ENCODE measurements at regions not wholly inside any gene's neighbourhood (a gene's known extent, or its start where the extent isn't known, plus 50 kb on each side); places are given as distances from the start of the nearest gene placed in this dataset.
"Not testable (repeated sequence)": the region's sequence is repeated elsewhere in the genome, so short reads cannot be mapped to it uniquely, and the experiment has no call there.

DNA sequence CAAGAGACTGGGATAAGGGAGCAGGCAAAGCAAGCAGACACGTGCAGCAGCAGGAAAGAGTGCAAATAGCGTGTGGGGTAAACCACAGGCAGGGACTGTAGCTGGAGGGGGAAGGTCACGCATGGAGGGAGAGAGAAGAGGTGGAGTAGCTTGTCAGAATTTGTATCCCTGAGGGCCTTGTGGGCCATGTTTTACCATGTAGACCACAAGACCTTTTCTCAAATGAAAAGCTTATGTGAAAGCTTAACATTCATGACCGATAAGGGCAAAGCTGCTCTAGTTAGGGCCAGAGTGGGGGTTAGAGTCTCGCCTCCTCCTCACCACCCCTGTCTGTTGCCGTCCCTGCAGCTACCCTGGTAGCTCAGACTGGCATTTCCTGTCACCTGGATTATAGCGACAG lies 152.9 kb upstream of the E2F7 start (continued):
- no peak for TF ChIP-seq TAF1 (IDR thresholded peaks at IDR 0.05; ENCODE audit: borderline replicate concordance, low read depth, low read length)
- no peak for TF ChIP-seq RXRA (IDR thresholded peaks at IDR 0.05; ENCODE audit: borderline replicate concordance, low read depth)

DNA sequence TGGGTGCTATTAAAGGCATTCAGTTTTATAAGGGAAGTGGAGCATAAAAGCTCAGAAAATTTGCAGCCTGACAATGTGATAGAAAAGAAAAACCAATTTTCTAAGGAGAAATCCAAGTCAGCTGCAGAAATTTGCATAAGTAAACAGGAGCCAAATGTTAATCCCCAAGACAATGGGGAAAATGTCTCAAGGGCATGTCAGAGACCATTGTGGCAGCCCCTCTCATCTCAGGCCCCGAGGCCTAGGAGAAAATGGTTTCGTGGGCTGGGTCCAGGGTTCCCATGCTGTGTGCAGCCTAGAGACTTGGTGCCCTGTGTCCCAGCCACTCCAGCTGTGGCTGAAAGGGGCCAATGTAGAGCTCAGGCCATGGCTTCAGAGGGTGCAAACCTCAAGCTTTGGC lies 150.8 kb upstream of the E2F7 start:
- POLR2A ChIA-PET; H3K36me3 ChIP-seq (replicated peaks in 1 of 2; ENCODE audit: control insufficient read depth in 1 of 2, insufficient read depth in 2 of 2, low read length in 1 of 2); H3K79me2 ChIP-seq (ENCODE audit: insufficient read depth); CTCF ChIA-PET; H2AFZ ChIP-seq (ENCODE audit: low read depth); H3K4me3 ChIP-seq (ENCODE audit: low read depth in 2 of 2, low read length in 1 of 2); H3K27me3 ChIP-seq (ENCODE audit: insufficient read depth); H3K27ac ChIP-seq (ENCODE audit: low read depth in 2 of 2, low read length in 1 of 2); H3K9ac ChIP-seq; H3K9me3 ChIP-seq; H3K4me2 ChIP-seq; DNase-seq; H4K20me1 ChIP-seq (ENCODE audit: insufficient read depth); H3K9me2 ChIP-seq: not testable (repeated sequence)
- peaks cover 0 to 12% of the 10 kb centered on the region in 2 experiments; a peak in 1 of 4 replicates for H3K4me1 ChIP-seq (ENCODE audit: control insufficient read depth in 1 of 2, insufficient read depth in 2 of 2, low read depth in 1 of 2, low read length in 1 of 2)
- 83% methylated on average over 1 of the region's 2 CpGs for WGBS (ENCODE audit: low lambda C conversion rate)
- H3F3A ChIP-seq (replicated peaks; ENCODE audit: insufficient read depth) = peaks cover 15% of the 10 kb centered on the region

DNA sequence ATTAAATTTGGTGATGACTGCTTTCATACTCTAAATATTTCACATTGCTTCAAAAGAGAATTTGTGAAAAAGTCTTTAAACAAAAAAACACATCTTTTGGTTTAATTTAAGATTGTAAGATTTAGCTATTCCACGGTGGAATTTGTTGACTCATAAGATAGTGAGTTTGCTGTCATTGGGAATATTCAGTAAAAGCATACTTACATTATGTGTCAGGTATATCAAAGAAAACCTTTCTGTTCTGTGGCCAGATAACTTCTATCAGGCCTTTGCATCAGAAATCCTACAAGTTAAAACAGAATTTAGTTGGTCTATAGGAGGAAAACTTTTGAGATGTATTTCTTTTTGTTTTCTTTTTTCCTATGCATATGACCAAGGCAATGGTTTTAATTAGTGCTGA lies 148.8 kb upstream of the E2F7 start:
- DNase-seq = no peak
- Histone ChIP-seq H3F3A (replicated peaks; ENCODE audit: insufficient read depth) (peaks cover 15% of the 10 kb centered on the region), H2AFZ (ENCODE audit: low read depth) (no peak overlapping the region), H3K36me3 (replicated peaks in 1 of 2; ENCODE audit: control insufficient read depth in 1 of 2, insufficient read depth in 2 of 2, low read length in 1 of 2) (no peaks in the 10 kb centered on the region), H3K27me3 (ENCODE audit: insufficient read depth) (no peaks in the 10 kb centered on the region), H3K9me3 (no peaks in the 10 kb centered on the region), H3K4me2 (peak overlapping the region; percentile 51; the same call in 1 of the 2 replicates), H3K9me2 (no peaks in the 10 kb centered on the region), H4K20me1 (ENCODE audit: insufficient read depth) (no peaks in the 10 kb centered on the region), H3K4me1 (ENCODE audit: control insufficient read depth in 1 of 2, insufficient read depth in 2 of 2, low read depth in 1 of 2, low read length in 1 of 2) (peaks cover 0 to 12% of the 10 kb centered on the region in 2 experiments; a peak in 1 of 4 replicates), H3K79me2 (ENCODE audit: insufficient read depth) (no peaks in the 10 kb centered on the region), H3K9ac (no peak overlapping the region; the same call in 1 of the 2 replicates), H3K4me3 (ENCODE audit: low read depth in 2 of 2, low read length in 1 of 2) (no peak overlapping the region), H3K27ac (ENCODE audit: low read depth in 2 of 2, low read length in 1 of 2) (peak overlapping the region; percentile 50 to 68; a peak in 3 of 4 replicates)
- CTCF ChIA-PET = no interaction called here
- TF ChIP-seq, protein P1, sequence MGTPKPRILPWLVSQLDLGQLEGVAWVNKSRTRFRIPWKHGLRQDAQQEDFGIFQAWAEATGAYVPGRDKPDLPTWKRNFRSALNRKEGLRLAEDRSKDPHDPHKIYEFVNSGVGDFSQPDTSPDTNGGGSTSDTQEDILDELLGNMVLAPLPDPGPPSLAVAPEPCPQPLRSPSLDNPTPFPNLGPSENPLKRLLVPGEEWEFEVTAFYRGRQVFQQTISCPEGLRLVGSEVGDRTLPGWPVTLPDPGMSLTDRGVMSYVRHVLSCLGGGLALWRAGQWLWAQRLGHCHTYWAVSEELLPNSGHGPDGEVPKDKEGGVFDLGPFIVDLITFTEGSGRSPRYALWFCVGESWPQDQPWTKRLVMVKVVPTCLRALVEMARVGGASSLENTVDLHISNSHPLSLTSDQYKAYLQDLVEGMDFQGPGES (IDR thresholded peaks at IDR 0.05; ENCODE audit: low read depth, low read length) = no peak
- TF ChIP-seq NFIC (IDR thresholded peaks at IDR 0.05; ENCODE audit: borderline replicate concordance) (peak; percentile 86), GABPA (IDR thresholded peaks at IDR 0.05; ENCODE audit: low read depth) (no peak), TCF12 (IDR thresholded peaks at IDR 0.05) (peak; percentile 95), TEAD4 (IDR thresholded peaks at IDR 0.05; ENCODE audit: borderline replicate concordance, insufficient read depth) (peak; percentile 98), FOSL2 (IDR thresholded peaks at IDR 0.05; ENCODE audit: borderline replicate concordance, low read depth) (peak; percentile 95), FOXJ3 (CRISPR knock-in tag; IDR thresholded peaks at IDR 0.05) (no peak), JUND (IDR thresholded peaks at IDR 0.05) (peak; percentile 98), MXI1 (IDR thresholded peaks at IDR 0.05; ENCODE audit: low read depth, low read length) (no peak), SIN3A (IDR thresholded peaks at IDR 0.05; ENCODE audit: borderline replicate concordance, low read depth, low read length) (no peak), RCOR1 (IDR thresholded peaks at IDR 0.05; ENCODE audit: low read length) (no peak), CHD2 (IDR thresholded peaks at IDR 0.05; ENCODE audit: low read length, partially characterized antibody) (no peak), POLR2AphosphoS5 (IDR thresholded peaks at IDR 0.05; ENCODE audit: low read depth, low read length) (peak; percentile 68; the same call in 1 of the 2 replicates), EP300 (IDR thresholded peaks at IDR 0.05; ENCODE audit: borderline replicate concordance in 1 of 2, low read depth in 1 of 2, low read length in 1 of 2) (peak in 1 of 2 experiments; percentile 94; a peak in 3 of 4 replicates), YY1 (IDR thresholded peaks at IDR 0.05; ENCODE audit: low read depth) (0 out of 2 replicates have a peak, but pooled peaks have one; percentile 21), MEF2A (IDR thresholded peaks at IDR 0.05; ENCODE audit: borderline replicate concordance, low read depth) (peak; percentile 49; the same call in 1 of the 2 replicates), FOXM1 (IDR thresholded peaks at IDR 0.05; ENCODE audit: low read depth) (peak; percentile 85; the same call in 1 of the 2 replicates)
- TF ChIP-seq, protein P2, sequence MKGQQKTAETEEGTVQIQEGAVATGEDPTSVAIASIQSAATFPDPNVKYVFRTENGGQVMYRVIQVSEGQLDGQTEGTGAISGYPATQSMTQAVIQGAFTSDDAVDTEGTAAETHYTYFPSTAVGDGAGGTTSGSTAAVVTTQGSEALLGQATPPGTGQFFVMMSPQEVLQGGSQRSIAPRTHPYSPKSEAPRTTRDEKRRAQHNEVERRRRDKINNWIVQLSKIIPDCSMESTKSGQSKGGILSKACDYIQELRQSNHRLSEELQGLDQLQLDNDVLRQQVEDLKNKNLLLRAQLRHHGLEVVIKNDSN (IDR thresholded peaks at IDR 0.05; ENCODE audit: borderline replicate concordance, low read depth) = no peak
- TF ChIP-seq, protein P3, sequence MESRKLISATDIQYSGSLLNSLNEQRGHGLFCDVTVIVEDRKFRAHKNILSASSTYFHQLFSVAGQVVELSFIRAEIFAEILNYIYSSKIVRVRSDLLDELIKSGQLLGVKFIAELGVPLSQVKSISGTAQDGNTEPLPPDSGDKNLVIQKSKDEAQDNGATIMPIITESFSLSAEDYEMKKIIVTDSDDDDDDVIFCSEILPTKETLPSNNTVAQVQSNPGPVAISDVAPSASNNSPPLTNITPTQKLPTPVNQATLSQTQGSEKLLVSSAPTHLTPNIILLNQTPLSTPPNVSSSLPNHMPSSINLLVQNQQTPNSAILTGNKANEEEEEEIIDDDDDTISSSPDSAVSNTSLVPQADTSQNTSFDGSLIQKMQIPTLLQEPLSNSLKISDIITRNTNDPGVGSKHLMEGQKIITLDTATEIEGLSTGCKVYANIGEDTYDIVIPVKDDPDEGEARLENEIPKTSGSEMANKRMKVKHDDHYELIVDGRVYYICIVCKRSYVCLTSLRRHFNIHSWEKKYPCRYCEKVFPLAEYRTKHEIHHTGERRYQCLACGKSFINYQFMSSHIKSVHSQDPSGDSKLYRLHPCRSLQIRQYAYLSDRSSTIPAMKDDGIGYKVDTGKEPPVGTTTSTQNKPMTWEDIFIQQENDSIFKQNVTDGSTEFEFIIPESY (IDR thresholded peaks at IDR 0.05; ENCODE audit: borderline replicate concordance, low read depth) = peak; percentile 55; the same call in 1 of the 2 replicates
- TF ChIP-seq, protein P4, sequence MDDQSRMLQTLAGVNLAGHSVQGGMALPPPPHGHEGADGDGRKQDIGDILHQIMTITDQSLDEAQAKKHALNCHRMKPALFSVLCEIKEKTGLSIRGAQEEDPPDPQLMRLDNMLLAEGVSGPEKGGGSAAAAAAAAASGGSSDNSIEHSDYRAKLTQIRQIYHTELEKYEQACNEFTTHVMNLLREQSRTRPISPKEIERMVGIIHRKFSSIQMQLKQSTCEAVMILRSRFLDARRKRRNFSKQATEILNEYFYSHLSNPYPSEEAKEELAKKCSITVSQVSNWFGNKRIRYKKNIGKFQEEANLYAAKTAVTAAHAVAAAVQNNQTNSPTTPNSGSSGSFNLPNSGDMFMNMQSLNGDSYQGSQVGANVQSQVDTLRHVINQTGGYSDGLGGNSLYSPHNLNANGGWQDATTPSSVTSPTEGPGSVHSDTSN (IDR thresholded peaks at IDR 0.05) = peak; percentile 92
- TF ChIP-seq, protein P5, sequence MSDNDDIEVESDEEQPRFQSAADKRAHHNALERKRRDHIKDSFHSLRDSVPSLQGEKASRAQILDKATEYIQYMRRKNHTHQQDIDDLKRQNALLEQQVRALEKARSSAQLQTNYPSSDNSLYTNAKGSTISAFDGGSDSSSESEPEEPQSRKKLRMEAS (IDR thresholded peaks at IDR 0.05; ENCODE audit: low read depth) = 0 out of 2 replicates have a peak, but pooled peaks have one; percentile 43
- 3% methylated on average over 1 of the region's 1 CpG for WGBS (ENCODE audit: low lambda C conversion rate)
- POLR2A ChIA-PET = no interaction called here
